Peyer's patch (tissue), 4 donors: ENCODE measurements at regions not wholly inside any gene's neighbourhood (a gene's known extent, or its start where the extent isn't known, plus 50 kb on each side); places are given as distances from the start of the nearest gene placed in this dataset.

ENCODE experiments used
- DNase-seq, 3 donors: peaks; one replicate each; pipeline ENCODE4 v3.0.0-alpha.2; 2017 to 2019
- H3K27ac ChIP-seq, 4 donors: fragments of 200-600 bp; sonication (generic); one replicate each; pipeline ENCODE4 v1.5.1; 2016 to 2019
- H3K27me3 ChIP-seq, 2 donors: fragments of 200-600 bp; sonication (generic); one replicate each; pipeline ENCODE4 v1.5.1; 2019
- H3K36me3 ChIP-seq, 3 donors: fragments of 200-600 bp; sonication (generic); one replicate each; pipeline ENCODE4 v1.5.1; 2016 to 2019
- H3K4me1 ChIP-seq, 4 donors: fragments of 200-600 bp; sonication (generic); one replicate each; pipeline ENCODE4 v1.5.1; 2016 to 2019
- H3K4me3 ChIP-seq, 4 donors: fragments of 200-600 bp; sonication (generic); 1 replicate in 3 of 4; 2 replicates in 1 of 4; pipeline ENCODE4 v1.5.1; 2016 to 2019; ENCODE audit warnings: mild to moderate bottlenecking in 1 of 4
- H3K9me3 ChIP-seq, 4 donors: fragments of 200-600 bp; sonication (generic); one replicate each; pipeline ENCODE4 v1.5.1; 2016 to 2019; ENCODE audit warnings: mild to moderate bottlenecking in 1 of 4
- POLR2A ChIP-seq, 2 donors: fragments of 450-650 bp; IDR thresholded peaks; one replicate each; pipeline ENCODE4 v1.5.1; 2017; ENCODE audit warnings: antibody characterized with exemption in 2 of 2, mild to moderate bottlenecking in 2 of 2, moderate library complexity in 2 of 2
- TF ChIP-seq, protein P1 (sequence below), 6 experiments: fragments of 450-650 bp in 4 of 6; fragments of 200-600 bp in 2 of 6; sonication (generic) in 1 of 6; IDR thresholded peaks; one replicate each; pipeline ENCODE4 v1.5.1; 2017 to 2019; ENCODE audit warnings: antibody characterized with exemption in 6 of 6, mild to moderate bottlenecking in 3 of 6, moderate library complexity in 1 of 6

DNA sequence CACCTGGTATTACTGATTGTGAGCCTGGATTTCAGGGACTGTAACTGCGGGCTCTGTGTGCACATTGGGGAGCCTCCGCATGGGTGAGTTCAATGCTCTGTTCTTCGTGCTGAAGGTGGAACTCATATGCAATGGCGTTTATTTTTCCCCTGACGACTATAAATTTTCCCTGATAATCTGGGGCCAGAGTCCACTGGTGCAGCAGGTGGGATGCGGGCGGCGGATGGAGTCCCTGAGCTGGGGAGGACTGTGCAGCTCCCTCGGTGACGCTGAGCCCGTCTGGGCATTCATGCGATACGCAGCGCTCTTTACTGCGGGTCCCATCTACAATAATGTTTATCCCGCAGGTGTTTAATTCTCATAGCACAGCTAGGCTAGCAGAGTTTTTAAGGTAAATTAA lies 181.6 kb upstream of the ALKAL2 start:
- Histone ChIP-seq H3K36me3 (no peaks in the 10 kb centered on the region), H3K27me3 (peaks cover 0 to 5% of the 10 kb centered on the region in 2 donors), H3K4me1 (peaks cover 0 to 11% (median 0%) of the 10 kb centered on the region in 4 donors), H3K9me3 (peaks cover 0 to 4% (median 0%) of the 10 kb centered on the region in 4 donors), H3K4me3 (no peak overlapping the region), H3K27ac (no peak overlapping the region)
- TF ChIP-seq, protein P1, sequence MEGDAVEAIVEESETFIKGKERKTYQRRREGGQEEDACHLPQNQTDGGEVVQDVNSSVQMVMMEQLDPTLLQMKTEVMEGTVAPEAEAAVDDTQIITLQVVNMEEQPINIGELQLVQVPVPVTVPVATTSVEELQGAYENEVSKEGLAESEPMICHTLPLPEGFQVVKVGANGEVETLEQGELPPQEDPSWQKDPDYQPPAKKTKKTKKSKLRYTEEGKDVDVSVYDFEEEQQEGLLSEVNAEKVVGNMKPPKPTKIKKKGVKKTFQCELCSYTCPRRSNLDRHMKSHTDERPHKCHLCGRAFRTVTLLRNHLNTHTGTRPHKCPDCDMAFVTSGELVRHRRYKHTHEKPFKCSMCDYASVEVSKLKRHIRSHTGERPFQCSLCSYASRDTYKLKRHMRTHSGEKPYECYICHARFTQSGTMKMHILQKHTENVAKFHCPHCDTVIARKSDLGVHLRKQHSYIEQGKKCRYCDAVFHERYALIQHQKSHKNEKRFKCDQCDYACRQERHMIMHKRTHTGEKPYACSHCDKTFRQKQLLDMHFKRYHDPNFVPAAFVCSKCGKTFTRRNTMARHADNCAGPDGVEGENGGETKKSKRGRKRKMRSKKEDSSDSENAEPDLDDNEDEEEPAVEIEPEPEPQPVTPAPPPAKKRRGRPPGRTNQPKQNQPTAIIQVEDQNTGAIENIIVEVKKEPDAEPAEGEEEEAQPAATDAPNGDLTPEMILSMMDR (IDR thresholded peaks at IDR 0.05) = no peak
- no peak for TF ChIP-seq POLR2A (IDR thresholded peaks at IDR 0.05)
- no peak for DNase-seq

GRCh38 chr2:468648-469336 lies 180.9 kb upstream of the ALKAL2 start:
- H3K27me3 ChIP-seq = peaks cover 0 to 5% of the 10 kb centered on the region in 2 donors
- H3K27ac ChIP-seq = no peak overlapping the region
- H3K4me1 ChIP-seq = peaks cover 0 to 11% (median 0%) of the 10 kb centered on the region in 4 donors
- DNase-seq = no peak
- no peaks in the 10 kb centered on the region for H3K36me3 ChIP-seq
- no peak overlapping the region for H3K4me3 ChIP-seq
- TF ChIP-seq, protein P1 (IDR thresholded peaks at IDR 0.05) = no peak
- peaks cover 0 to 4% (median 0%) of the 10 kb centered on the region in 4 donors for H3K9me3 ChIP-seq

GRCh38 chr2:467892-468647 lies 180.2 kb upstream of the ALKAL2 start:
- Histone ChIP-seq H3K9me3 (peaks cover 0 to 4% (median 0%) of the 10 kb centered on the region in 4 donors), H3K4me1 (peaks cover 0 to 11% (median 0%) of the 10 kb centered on the region in 4 donors), H3K27me3 (peaks cover 0 to 5% of the 10 kb centered on the region in 2 donors), H3K27ac (no peak overlapping the region), H3K4me3 (peak overlapping the region in 1 of 4 donors; percentile 24), H3K36me3 (no peaks in the 10 kb centered on the region)
- TF ChIP-seq, protein P1 (IDR thresholded peaks at IDR 0.05) = no peak
- no peak for TF ChIP-seq POLR2A (IDR thresholded peaks at IDR 0.05)
- no peak for DNase-seq

- Histone ChIP-seq H3K9me3 (peaks cover 0 to 4% (median 0%) of the 10 kb centered on the region in 4 donors), H3K27me3 (peaks cover 0 to 5% of the 10 kb centered on the region in 2 donors), H3K36me3 (no peaks in the 10 kb centered on the region), H3K27ac (no peak overlapping the region), H3K4me1 (peaks cover 0 to 11% (median 0%) of the 10 kb centered on the region in 4 donors), H3K4me3 (no peak overlapping the region)
- TF ChIP-seq, protein P1 (IDR thresholded peaks at IDR 0.05) = no peak
- TF ChIP-seq POLR2A (IDR thresholded peaks at IDR 0.05) = no peak
- no peak for DNase-seq
Observed at GRCh38 chr2:467543-467891, 179.6 kb upstream of the ALKAL2 start.

- Histone ChIP-seq H3K4me1 (peaks cover 0 to 11% (median 0%) of the 10 kb centered on the region in 4 donors), H3K4me3 (no peak overlapping the region), H3K9me3 (peaks cover 0 to 4% (median 0%) of the 10 kb centered on the region in 4 donors), H3K36me3 (no peaks in the 10 kb centered on the region), H3K27ac (no peak overlapping the region), H3K27me3 (peaks cover 0 to 5% of the 10 kb centered on the region in 2 donors)
- DNase-seq = no peak
- TF ChIP-seq, protein P1 (IDR thresholded peaks at IDR 0.05) = no peak
- TF ChIP-seq POLR2A (IDR thresholded peaks at IDR 0.05) = no peak
Observed at GRCh38 chr2:467101-467500, 179.2 kb upstream of the ALKAL2 start.
